ENCODE measurements at regions not wholly inside any gene's neighbourhood (a gene's known extent, or its start where the extent isn't known, plus 50 kb on each side); places are given as distances from the start of the nearest gene placed in this dataset.
A peak's percentile ranks its signal among the peaks of the same experiment; 100 is the strongest.
"Not testable (repeated sequence)": the region's sequence is repeated elsewhere in the genome, so short reads cannot be mapped to it uniquely, and the experiment has no call there.

GRCh38 chr9:88837731-88838130 is 153.5 kb upstream of the S1PR3 start:
- TF ChIP-seq CTCF (IDR thresholded peaks at IDR 0.05) = no peak
- no peaks in the 10 kb centered on the region for H3K36me3 ChIP-seq
- H3K4me3 ChIP-seq = no peak overlapping the region
- peaks cover 0 to 4% of the 10 kb centered on the region in 2 donors for H3K4me1 ChIP-seq
- H3K27ac ChIP-seq = no peak overlapping the region
- H3K27me3 ChIP-seq = no peaks in the 10 kb centered on the region
- no peaks in the 10 kb centered on the region for H3K9me3 ChIP-seq
- no peak for DNase-seq (ENCODE audit: low spot score)

GRCh38 chr9:88849878-88850277 is 141.4 kb upstream of the S1PR3 start:
- not testable (repeated sequence) for H3K27me3 ChIP-seq; H3K27ac ChIP-seq; H3K4me1 ChIP-seq; H3K4me3 ChIP-seq; H3K36me3 ChIP-seq; DNase-seq (ENCODE audit: low spot score)
- peaks cover 0 to 12% of the 10 kb centered on the region in 2 donors for H3K9me3 ChIP-seq

GRCh38 chr9:88852794-88853193 is 138.5 kb upstream of the S1PR3 start:
- no peaks in the 10 kb centered on the region for H3K27me3 ChIP-seq
- H3K9me3 ChIP-seq = peaks cover 4 to 19% of the 10 kb centered on the region in 2 donors
- DNase-seq (ENCODE audit: low spot score) = no peak
- no peak for TF ChIP-seq CTCF (IDR thresholded peaks at IDR 0.05)
- H3K4me1 ChIP-seq = no peaks in the 10 kb centered on the region
- no peak overlapping the region for H3K4me3 ChIP-seq
- no peak overlapping the region for H3K27ac ChIP-seq
- H3K36me3 ChIP-seq = no peaks in the 10 kb centered on the region

- no peaks in the 10 kb centered on the region for H3K36me3 ChIP-seq
- H3K9me3 ChIP-seq = peaks cover 0 to 12% of the 10 kb centered on the region in 2 donors
- H3K4me3 ChIP-seq = no peak overlapping the region
- TF ChIP-seq CTCF (IDR thresholded peaks at IDR 0.05) = no peak
- DNase-seq (ENCODE audit: low spot score) = no peak
- H3K27ac ChIP-seq = no peak overlapping the region
- H3K4me1 ChIP-seq = peaks cover 0 to 23% of the 10 kb centered on the region in 2 donors
- H3K27me3 ChIP-seq = no peaks in the 10 kb centered on the region
These were observed 120.6 kb upstream of the S1PR3 start for GRCh38 chr9:88870627-88871026.

GRCh38 chr9:88871669-88872068 is 119.6 kb upstream of the S1PR3 start:
- Histone ChIP-seq H3K4me3 (no peak overlapping the region), H3K27me3 (no peaks in the 10 kb centered on the region), H3K36me3 (no peaks in the 10 kb centered on the region), H3K9me3 (peaks cover 0 to 9% of the 10 kb centered on the region in 2 donors), H3K27ac (peak overlapping the region; percentile 39 to 74), H3K4me1 (peaks cover 0 to 23% of the 10 kb centered on the region in 2 donors)
- TF ChIP-seq CTCF (IDR thresholded peaks at IDR 0.05) = no peak
- DNase-seq (ENCODE audit: low spot score) = no peak

- H3K36me3 ChIP-seq = no peaks in the 10 kb centered on the region
- H3K4me3 ChIP-seq = no peak overlapping the region
- H3K27me3 ChIP-seq = no peaks in the 10 kb centered on the region
- no peak for TF ChIP-seq CTCF (IDR thresholded peaks at IDR 0.05)
- DNase-seq (ENCODE audit: low spot score) = no peak
- peaks cover 0 to 9% of the 10 kb centered on the region in 2 donors for H3K9me3 ChIP-seq
- peaks cover 0 to 23% of the 10 kb centered on the region in 2 donors for H3K4me1 ChIP-seq
- peak overlapping the region; percentile 39 to 74 for H3K27ac ChIP-seq
These were observed 118.9 kb upstream of the S1PR3 start for GRCh38 chr9:88872192-88872946.
